HG03558 (cell line): ENCODE measurements at regions not wholly inside any gene's neighbourhood (a gene's known extent, or its start where the extent isn't known, plus 50 kb on each side); places are given as distances from the start of the nearest gene placed in this dataset.

Source experiments
- ATAC-seq: cut with Tn5 transposase; IDR thresholded peaks from one replicate; pipeline ENCODE4 v1.9.1; 2021; ENCODE audit warnings: moderate number of reproducible peaks; ENCODE audit not compliant: unreplicated experiment; ENCODE audit errors: extremely low read depth

GRCh38 chr2:226655871-226656270, 143.7 kb downstream of the IRS1 start:
- no peak for ATAC-seq

DNA sequence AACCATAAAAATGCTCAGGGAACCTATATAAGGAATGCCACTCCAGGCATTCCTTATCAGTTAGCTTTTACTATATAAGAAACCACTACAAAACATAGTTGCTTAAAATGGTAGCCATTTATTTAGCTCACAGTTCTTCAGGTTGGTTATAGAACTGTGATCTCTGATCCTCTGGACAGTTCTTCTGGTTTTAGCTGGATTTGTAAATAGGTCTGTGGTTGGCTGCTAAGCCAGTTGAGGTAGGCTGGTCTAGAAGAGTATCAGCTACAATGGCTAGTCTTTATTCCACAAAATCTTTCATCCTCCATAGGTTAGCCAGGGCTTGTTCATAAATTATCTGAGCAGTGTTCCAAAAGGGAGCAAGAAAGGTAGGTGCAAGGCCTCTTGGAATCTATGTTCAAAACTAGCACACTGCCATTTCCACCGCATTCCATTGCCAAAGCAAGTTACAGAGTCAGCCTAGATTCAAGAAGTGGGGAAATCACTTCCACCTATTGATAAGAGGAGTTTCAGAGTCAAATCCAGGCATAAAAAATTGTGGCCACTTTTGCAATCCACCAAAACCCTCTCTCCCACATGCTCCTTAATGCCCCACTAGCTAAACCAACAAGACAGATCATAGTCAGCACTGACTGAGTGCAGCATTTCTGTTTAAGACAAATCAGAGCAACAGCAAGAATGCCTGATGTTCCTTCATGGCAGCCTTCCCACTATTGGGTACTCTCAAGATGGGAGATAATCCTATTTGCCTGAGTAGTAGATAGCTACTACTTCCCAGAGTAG, 146.4 kb downstream of the IRS1 start:
- no peak for ATAC-seq

DNA sequence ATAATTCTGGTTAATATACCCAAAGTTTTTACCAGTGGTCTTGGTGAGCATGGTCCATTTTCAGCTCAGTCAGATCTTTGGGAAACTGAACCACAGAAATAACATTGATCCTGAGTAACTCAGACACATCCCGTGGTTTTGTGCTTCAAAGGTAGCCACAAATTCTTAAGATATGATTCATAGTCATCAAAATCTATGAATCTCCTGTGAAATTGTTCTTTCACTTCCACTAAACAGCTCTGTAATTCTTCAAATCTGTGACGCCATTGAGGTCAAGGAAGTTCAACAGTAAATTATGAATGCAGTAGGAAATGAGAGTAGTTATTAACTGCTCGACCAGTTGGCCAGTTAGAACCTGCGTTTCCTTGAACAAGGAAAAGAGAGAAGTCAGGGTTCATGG, 147.3 kb downstream of the IRS1 start:
- peak; percentile 38 for ATAC-seq

DNA sequence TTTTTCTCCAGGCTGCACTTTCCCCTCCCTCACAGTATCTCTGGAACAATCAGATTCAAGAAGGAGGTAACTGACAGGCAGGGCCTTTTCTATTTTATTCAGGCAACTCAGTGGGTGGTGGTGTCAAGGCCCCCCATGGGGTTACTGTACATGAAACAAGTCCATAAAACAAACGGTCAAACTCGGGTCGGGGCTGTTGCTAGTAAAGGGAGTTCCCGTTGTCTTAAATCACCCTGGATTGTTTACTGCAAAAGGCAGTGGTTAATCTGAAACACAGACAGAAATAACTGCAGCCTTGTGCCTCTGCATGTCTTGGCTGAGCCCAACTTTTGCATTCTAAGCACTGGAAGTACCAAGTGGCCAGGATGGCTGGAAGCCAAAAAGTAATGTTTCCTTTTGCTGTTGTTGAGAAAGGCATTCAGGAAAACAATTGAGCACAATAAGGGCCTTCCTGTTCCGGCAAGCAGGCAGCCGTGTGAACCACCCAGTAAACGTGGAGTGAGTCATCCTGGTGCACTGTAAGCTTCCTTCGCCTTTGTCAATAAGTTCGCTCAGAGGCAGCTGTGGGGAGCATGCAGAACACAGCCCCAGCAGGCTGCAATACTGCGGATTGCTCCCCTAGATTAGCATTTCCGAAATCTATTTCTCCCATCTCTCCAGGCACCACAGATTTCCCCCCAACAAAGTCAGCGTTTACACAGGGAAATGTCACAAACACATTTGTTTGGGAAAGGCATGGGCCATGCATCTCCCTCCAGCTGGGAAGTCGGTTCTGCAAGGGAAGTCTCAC, 149.6 kb downstream of the IRS1 start:
- peak; percentile 85 for ATAC-seq

GRCh38 chr2:226649201-226649600, 150.4 kb downstream of the IRS1 start:
- no peak for ATAC-seq

DNA sequence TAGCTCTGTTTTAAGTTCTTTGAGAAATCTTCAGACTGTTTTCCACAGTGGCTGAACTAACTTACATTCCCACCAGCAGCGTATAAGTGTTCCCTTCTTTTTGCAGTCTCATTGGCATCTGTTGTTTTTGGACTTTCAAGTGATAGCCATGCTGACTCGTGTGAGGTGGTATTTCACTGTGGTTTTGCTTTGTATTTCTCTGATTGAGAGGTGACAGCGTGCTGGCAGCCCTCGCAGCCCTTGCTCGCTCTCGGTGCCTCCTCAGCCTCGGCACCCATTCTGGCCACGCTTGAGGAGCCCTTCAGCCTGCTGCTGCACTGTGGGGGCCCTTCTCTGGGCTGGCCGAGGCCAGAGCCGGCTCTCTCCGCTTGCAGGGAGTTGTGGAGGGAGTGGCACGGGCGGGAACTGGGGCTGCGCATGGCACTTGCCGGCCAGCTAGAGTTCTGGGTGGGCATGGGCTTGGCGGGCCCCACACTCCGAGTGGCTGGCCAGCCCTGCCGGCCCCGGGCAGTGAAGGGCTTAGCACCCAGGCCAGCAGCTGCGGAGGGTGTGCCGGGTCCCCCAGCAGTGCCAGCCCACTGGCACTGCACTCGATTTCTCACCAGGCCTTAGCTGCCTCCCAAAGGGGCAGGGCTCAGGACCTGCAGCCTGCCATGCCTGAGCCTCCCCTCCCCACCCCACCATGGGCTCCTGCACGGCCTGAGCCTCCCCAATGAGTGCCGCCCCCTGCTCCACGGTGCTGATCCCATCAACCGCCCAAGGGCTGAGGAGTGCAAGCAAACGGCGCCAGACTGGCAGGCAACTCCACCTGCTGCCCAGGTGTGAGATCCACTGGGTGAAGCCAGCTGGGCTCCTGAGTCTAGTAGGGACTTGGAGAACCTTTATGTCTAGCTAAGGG, 151.8 kb downstream of the IRS1 start:
- no peak for ATAC-seq

GRCh38 chr2:226644399-226644865, 155.2 kb downstream of the IRS1 start:
- ATAC-seq: no peak

DNA sequence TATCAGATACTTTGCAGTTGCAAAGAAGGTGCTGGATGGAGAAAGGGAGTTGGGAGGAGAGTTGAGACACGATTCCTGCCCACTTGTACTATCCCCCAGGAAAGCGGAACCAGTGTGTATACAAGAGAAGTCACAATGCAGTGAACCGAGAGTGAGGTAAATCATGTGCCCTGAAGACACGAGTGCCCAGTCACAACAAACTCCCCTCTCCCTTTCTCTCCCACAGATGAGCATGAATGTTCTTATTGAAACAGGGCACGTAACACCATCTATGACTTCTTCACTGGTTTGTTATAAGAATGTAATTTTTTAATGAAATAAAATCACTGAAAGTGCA, 155.7 kb downstream of the IRS1 start:
- ATAC-seq: no peak

GRCh38 chr2:226643030-226643945, 156.3 kb downstream of the IRS1 start:
- ATAC-seq: no peak

- no peak for ATAC-seq
Observed at GRCh38 chr2:226641008-226641407, 158.6 kb downstream of the IRS1 start.

GRCh38 chr2:226640501-226640900, 159.1 kb downstream of the IRS1 start:
- no peak for ATAC-seq

GRCh38 chr2:226639550-226639949, 160.1 kb downstream of the IRS1 start:
- no peak for ATAC-seq

DNA sequence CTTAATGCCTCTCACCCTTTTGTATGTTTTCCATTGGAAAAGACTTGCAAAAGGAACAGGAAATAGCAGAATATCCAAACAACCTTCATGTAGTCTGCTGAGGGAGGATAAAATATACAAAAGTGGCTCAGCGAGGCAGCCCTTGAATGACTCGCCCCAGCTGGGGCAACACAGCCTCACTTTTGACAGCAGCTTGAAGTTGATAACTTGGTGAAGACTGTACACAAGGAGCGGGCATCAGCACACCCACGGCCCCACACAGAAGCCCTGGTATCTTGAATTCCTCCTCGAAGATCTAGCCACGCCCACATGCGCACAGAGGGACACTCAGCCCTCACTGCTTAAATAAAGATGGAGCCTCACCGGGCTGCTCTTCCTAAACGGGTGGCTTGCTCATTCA, 161.0 kb downstream of the IRS1 start:
- no peak for ATAC-seq

DNA sequence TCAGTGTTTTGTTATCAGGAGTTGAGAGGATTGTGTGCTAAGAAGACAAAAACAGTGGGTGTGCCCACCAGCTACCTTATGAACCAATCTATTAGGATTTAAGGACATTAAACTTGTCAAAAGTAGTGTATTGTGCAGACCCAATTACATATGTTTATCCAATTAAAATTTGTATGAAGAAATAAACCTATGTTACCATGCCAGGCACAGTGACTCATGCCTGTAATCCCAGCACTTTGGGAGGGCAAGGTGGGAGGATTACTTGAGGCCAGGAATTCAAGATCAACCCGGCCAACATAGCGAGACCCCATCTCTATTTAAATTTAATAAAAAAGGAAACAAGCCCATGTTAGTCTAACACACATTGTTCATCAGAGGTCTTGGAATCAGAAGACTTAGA, 162.2 kb downstream of the IRS1 start:
- no peak for ATAC-seq

DNA sequence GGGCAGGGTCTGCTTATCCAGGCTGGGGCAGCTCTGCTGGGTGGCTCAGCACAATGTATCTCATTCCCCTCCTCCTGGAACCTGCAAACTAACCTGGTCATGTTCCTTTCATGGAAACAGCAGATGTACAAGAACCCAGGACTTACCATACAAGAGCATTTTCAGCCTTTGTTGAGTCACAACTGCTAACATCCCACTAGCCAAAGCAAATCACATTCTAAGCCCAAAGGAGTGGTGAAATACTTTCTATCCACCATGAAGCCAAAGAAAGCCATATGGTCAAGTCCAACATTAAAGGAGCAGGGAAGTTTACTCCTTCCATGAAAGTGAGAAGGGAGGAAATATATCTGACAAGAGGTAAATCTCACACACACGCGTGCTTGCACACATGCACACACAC, 163.0 kb downstream of the IRS1 start:
- no peak for ATAC-seq

GRCh38 chr2:226634943-226635604, 164.5 kb downstream of the IRS1 start:
- ATAC-seq: no peak

GRCh38 chr2:226631671-226632070, 167.9 kb downstream of the IRS1 start:
- no peak for ATAC-seq

DNA sequence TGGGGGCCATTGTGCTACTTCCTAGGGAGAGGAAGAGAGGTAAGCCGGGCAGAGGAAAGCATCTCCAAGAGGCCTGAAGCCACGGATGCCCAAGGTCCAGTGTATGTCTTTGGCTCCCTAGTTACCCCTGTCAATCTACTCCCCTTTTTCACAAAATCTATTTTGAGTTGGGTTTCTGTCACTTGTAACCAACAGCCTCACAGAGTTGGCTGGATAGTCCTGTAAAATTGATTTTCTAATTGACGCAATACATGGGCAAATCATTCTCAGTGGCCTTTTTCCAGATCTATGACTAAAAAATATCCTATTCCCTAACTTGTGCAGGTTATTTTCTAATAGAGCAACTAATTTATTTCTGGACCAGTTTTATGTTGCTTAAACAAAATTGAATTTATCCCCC, 168.4 kb downstream of the IRS1 start:
- ATAC-seq: no peak

DNA sequence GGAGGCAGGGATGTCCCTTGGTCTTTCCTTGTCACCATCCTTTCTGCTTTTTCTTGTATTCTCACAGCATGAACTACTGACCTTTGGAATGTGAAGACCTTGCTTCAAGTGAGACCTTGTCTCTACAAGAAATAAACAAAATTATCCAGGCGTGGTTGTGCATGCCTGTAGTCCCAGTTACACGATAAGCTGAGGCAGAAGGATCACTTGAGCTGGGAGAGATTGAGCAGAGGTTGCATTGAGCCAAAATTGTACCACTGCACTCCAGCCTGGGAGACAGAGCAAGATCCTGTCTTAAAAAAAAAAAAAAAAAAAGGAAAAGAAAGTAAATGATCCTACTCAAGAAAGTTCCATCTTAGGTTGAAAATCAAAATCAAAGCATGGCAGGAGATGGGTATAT, 173.7 kb downstream of the IRS1 start:
- no peak for ATAC-seq
